Stomach (tissue), 8 donors: ENCODE measurements at regions not wholly inside any gene's neighbourhood (a gene's known extent, or its start where the extent isn't known, plus 50 kb on each side); places are given as distances from the start of the nearest gene placed in this dataset.

ENCODE experiments used
- DNase-seq, 2 donors: peaks; one replicate each; pipeline versions ENCODE4 v3.0.0 to v3.0.0-alpha.2; 2013 to 2019
- H3K27ac ChIP-seq, 5 donors: fragments of 200-600 bp in 4 of 5; sonication (generic) in 4 of 5; one replicate each; pipeline ENCODE4 v1.5.1; 2013 to 2019; ENCODE audit warnings: mild to moderate bottlenecking in 1 of 5, moderate library complexity in 1 of 5
- H3K27me3 ChIP-seq, 3 donors: fragments of 200-600 bp; sonication (generic); one replicate each; pipeline ENCODE4 v1.5.1; 2017 to 2019; ENCODE audit warnings: mixed run types in 1 of 3
- H3K36me3 ChIP-seq, 4 donors: fragments of 200-600 bp; sonication (generic); 1 replicate in 3 of 4; 2 replicates in 1 of 4; pipeline ENCODE4 v1.5.1; 2016 to 2019
- H3K4me1 ChIP-seq, 4 donors: fragments of 200-600 bp; sonication (generic); one replicate each; pipeline ENCODE4 v1.5.1; 2016 to 2019
- H3K4me3 ChIP-seq, 4 donors: fragments of 200-600 bp; sonication (generic) in 3 of 4; one replicate each; pipeline ENCODE4 v1.5.1; 2016 to 2019; ENCODE audit warnings: mild to moderate bottlenecking in 1 of 4
- H3K9me3 ChIP-seq, 4 donors: fragments of 200-600 bp; sonication (generic); one replicate each; pipeline ENCODE4 v1.5.1; 2016 to 2019
- CTCF ChIP-seq, 7 experiments: fragments of 450-650 bp in 4 of 7; fragments of 200-600 bp in 3 of 7; sonication (generic) in 3 of 7; IDR thresholded peaks; one replicate each; pipeline ENCODE4 v1.5.1; 2016 to 2019; ENCODE audit warnings: antibody characterized with exemption in 7 of 7, control low read depth in 2 of 7, mild to moderate bottlenecking in 1 of 7
- EP300 ChIP-seq: sonication (generic); formaldehyde crosslinking; IDR thresholded peaks from one replicate; pipeline ENCODE4 v1.6.1; 2017; ENCODE audit warnings: antibody characterized with exemption
- POLR2A ChIP-seq, 4 donors: fragments of 450-650 bp; IDR thresholded peaks; one replicate each; pipeline ENCODE4 v1.6.1; 2016; ENCODE audit warnings: antibody characterized with exemption in 4 of 4, control low read depth in 2 of 4, mild to moderate bottlenecking in 1 of 4, moderate library complexity in 1 of 4
- POLR2AphosphoS5 ChIP-seq, 3 donors: sonication (generic); formaldehyde crosslinking; IDR thresholded peaks; one replicate each; pipeline ENCODE4 v1.6.1; 2016; ENCODE audit warnings: antibody characterized with exemption in 3 of 3
- WGBS, 5 donors: extraction: QIAGEN DNeasy Blood & Tissue Kit in 3 of 5; methylation state at CpG; one replicate each; pipeline versions ENCODE4 v1.1.5 to v1.1.7; 2013 to 2018; 5-methylcytosine and 5-hydroxymethylcytosine counted together
- intact Hi-C: fragments of 100-400 bp; cut with DNase I; formaldehyde crosslinking; loops from one replicate; pipeline ENCODE4 v1.15.1; 2023; ENCODE audit warnings: low total_unique reads
- donor health status: healthy with polysubstance abuse.
- donor health status: Bipolar disorder and iron deficiency.
- donor health status: healthy.

GRCh38 chr5:61720829-61721228 lies 388.8 kb downstream of the ZSWIM6 start:
- DNase-seq: no peak
- Histone ChIP-seq H3K36me3 (no peaks in the 10 kb centered on the region), H3K4me1 (no peaks in the 10 kb centered on the region), H3K27ac (no peak overlapping the region), H3K4me3 (no peak overlapping the region), H3K27me3 (no peaks in the 10 kb centered on the region), H3K9me3 (peaks cover 0 to 11% (median 6%) of the 10 kb centered on the region in 4 donors)
- intact Hi-C loops: no loop called here
- TF ChIP-seq POLR2A (IDR thresholded peaks at IDR 0.05) (no peak), EP300 (no peak), POLR2AphosphoS5 (IDR thresholded peaks at IDR 0.05) (no peak), CTCF (IDR thresholded peaks at IDR 0.05) (no peak)
- WGBS, 5 donors: 77 to 90% (median 86%) methylated on average over 1 of the region's 1 CpG

DNA sequence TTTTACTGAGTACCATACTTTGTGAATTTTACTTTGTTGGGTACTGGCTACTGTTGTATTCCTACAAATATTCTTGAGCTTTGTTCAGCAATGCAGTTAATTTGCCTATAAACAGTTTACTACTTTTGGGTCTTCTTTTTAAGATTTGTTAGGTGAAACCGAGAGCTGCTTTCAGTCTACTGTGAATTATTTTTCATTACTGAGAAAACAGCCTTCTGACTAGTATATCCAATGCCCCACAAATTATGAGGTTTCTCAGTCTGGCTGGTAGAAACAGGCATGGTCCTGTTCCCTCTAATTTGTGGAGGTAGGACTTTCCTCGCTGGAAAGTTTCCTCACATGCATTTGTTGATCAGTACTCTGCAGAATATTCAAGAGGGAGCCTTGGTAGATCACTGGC lies 392.0 kb downstream of the ZSWIM6 start:
- H3K27me3 ChIP-seq: peaks cover 0 to under 1% (median 0%) of the 10 kb centered on the region in 3 donors
- H3K4me1 ChIP-seq: no peaks in the 10 kb centered on the region
- TF ChIP-seq POLR2AphosphoS5 (IDR thresholded peaks at IDR 0.05) (no peak), EP300 (no peak), CTCF (IDR thresholded peaks at IDR 0.05) (no peak), POLR2A (IDR thresholded peaks at IDR 0.05) (no peak)
- no peak overlapping the region for H3K4me3 ChIP-seq
- intact Hi-C loops: no loop called here
- peaks cover 0 to 11% (median 6%) of the 10 kb centered on the region in 4 donors for H3K9me3 ChIP-seq
- no peak overlapping the region for H3K27ac ChIP-seq
- 77 to 97% (median 90%) methylated on average over 2 of the region's 2 CpGs for WGBS, 5 donors
- DNase-seq: no peak
- H3K36me3 ChIP-seq: no peaks in the 10 kb centered on the region

- H3K27ac ChIP-seq: no peak overlapping the region
- TF ChIP-seq POLR2A (IDR thresholded peaks at IDR 0.05): no peak
- TF ChIP-seq CTCF (IDR thresholded peaks at IDR 0.05): no peak
- TF ChIP-seq EP300: no peak
- TF ChIP-seq POLR2AphosphoS5 (IDR thresholded peaks at IDR 0.05): no peak
- peaks cover 0 to 17% (median 0%) of the 10 kb centered on the region in 3 donors for H3K27me3 ChIP-seq
- no peak for DNase-seq
- intact Hi-C loops: no loop called here
- H3K36me3 ChIP-seq: no peaks in the 10 kb centered on the region
- H3K9me3 ChIP-seq: no peaks in the 10 kb centered on the region
- H3K4me1 ChIP-seq: peaks cover 0 to 10% (median 4%) of the 10 kb centered on the region in 4 donors
- H3K4me3 ChIP-seq: no peak overlapping the region
- 52 to 63% (median 59%) methylated on average over 1 of the region's 1 CpG for WGBS, 5 donors
Measured at GRCh38 chr5:61728287-61728686, 396.2 kb downstream of the ZSWIM6 start.

GRCh38 chr5:61730866-61731265 lies 398.8 kb downstream of the ZSWIM6 start:
- WGBS, 5 donors: 43 to 63% (median 45%) methylated on average over 3 of the region's 3 CpGs
- no peak overlapping the region for H3K27ac ChIP-seq
- intact Hi-C loops: no loop called here
- no peak overlapping the region for H3K4me3 ChIP-seq
- H3K27me3 ChIP-seq: peaks cover 0 to 17% (median 0%) of the 10 kb centered on the region in 3 donors
- H3K4me1 ChIP-seq: peaks cover 0 to 10% (median 4%) of the 10 kb centered on the region in 4 donors
- DNase-seq: no peak
- TF ChIP-seq CTCF (IDR thresholded peaks at IDR 0.05) (no peak), EP300 (no peak), POLR2AphosphoS5 (IDR thresholded peaks at IDR 0.05) (no peak), POLR2A (IDR thresholded peaks at IDR 0.05) (no peak)
- H3K9me3 ChIP-seq: no peaks in the 10 kb centered on the region
- no peaks in the 10 kb centered on the region for H3K36me3 ChIP-seq
